A673 (cell line): ENCODE measurements at regions not wholly inside any gene's neighbourhood (a gene's known extent, or its start where the extent isn't known, plus 50 kb on each side); places are given as distances from the start of the nearest gene placed in this dataset.

Experiments used
- BruUV-seq: library from RNA; stranded (reverse); fragments of 400-500 nt; replicated peaks from 2 replicates; lab custom pipeline; 2021; lab: Mats Ljungman, UMichigan
- CTCF ChIA-PET: fragments of 300-600 bp; sonication (Branson Sonifier 250); formaldehyde crosslinking; loops from one replicate; lab custom pipeline; 2022; ENCODE audit warnings: antibody characterized with exemption; lab: Charles Lee
- POLR2A ChIA-PET: fragments of 300-600 bp; sonication (Branson Sonifier 250); formaldehyde crosslinking; loops from one replicate; lab custom pipeline; 2022; ENCODE audit warnings: antibody characterized with exemption; ENCODE audit not compliant: low non-redundant PET; lab: Charles Lee
- DNase-seq: peaks from one replicate; pipeline ENCODE4 v3.0.0-alpha.2; 2015; ENCODE audit warnings: low spot score
- H3K27ac ChIP-seq: fragments of 200-600 bp; sonication (generic); 2 replicates; pipeline ENCODE4 v1.5.1; 2016; ENCODE audit warnings: mixed run types, low read depth, mild to moderate bottlenecking, mixed read lengths, antibody characterized with exemption, low read length; ENCODE audit not compliant: poor library complexity, severe bottlenecking
- H3K27me3 ChIP-seq: fragments of 200-600 bp; sonication (generic); replicated peaks from 2 replicates; pipeline ENCODE4 v1.6.1; 2017; ENCODE audit warnings: mixed run types, low read depth, mild to moderate bottlenecking, mixed read lengths, antibody characterized with exemption, low read length; ENCODE audit not compliant: insufficient read depth, poor library complexity
- H3K36me3 ChIP-seq: fragments of 200-600 bp; sonication (generic); 2 replicates; pipeline ENCODE4 v1.6.1; 2016; ENCODE audit warnings: mixed run types, mild to moderate bottlenecking, mixed read lengths, antibody characterized with exemption, low read length; ENCODE audit not compliant: insufficient read depth, poor library complexity, severe bottlenecking
- H3K4me1 ChIP-seq: fragments of 200-600 bp; sonication (generic); 2 replicates; pipeline ENCODE4 v1.6.1; 2017; ENCODE audit warnings: mixed run types, mild to moderate bottlenecking, mixed read lengths, antibody characterized with exemption, low read length; ENCODE audit not compliant: insufficient read depth, poor library complexity, severe bottlenecking
- H3K4me3 ChIP-seq: fragments of 200-600 bp; sonication (generic); 2 replicates; pipeline ENCODE4 v1.5.1; 2016; ENCODE audit warnings: low read depth, mixed run types, mild to moderate bottlenecking, mixed read lengths, low read length; ENCODE audit not compliant: poor library complexity, severe bottlenecking
- H3K9me3 ChIP-seq: fragments of 200-600 bp; sonication (generic); 2 replicates; pipeline ENCODE4 v1.6.1; 2016; ENCODE audit warnings: mixed run types, low read depth, mild to moderate bottlenecking, mixed read lengths, antibody characterized with exemption, low read length; ENCODE audit not compliant: poor library complexity, severe bottlenecking
- EZH2 ChIP-seq: fragments of 200-600 bp; sonication (generic); IDR thresholded peaks from 2 replicates; pipeline ENCODE4 v1.6.1; 2017; ENCODE audit warnings: borderline replicate concordance, low read depth, mild to moderate bottlenecking, mixed read lengths, antibody characterized with exemption, low read length; ENCODE audit not compliant: poor library complexity, severe bottlenecking
- intact Hi-C: fragments of 100-400 bp; cut with micrococcal nuclease; formaldehyde crosslinking; loops from one replicate; pipeline ENCODE4 v1.10.0; 2022; ENCODE audit not compliant: unreplicated experiment
- TF ChIP-seq, protein P1 (sequence below): fragments of 300-800, 200-600 bp; sonication (generic); conservative IDR thresholded peaks from 2 replicates; pipeline ENCODE4 v1.5.1; 2017; ENCODE audit warnings: low read depth, mild to moderate bottlenecking, antibody characterized with exemption, low read length, moderate library complexity, mixed read lengths

DNA sequence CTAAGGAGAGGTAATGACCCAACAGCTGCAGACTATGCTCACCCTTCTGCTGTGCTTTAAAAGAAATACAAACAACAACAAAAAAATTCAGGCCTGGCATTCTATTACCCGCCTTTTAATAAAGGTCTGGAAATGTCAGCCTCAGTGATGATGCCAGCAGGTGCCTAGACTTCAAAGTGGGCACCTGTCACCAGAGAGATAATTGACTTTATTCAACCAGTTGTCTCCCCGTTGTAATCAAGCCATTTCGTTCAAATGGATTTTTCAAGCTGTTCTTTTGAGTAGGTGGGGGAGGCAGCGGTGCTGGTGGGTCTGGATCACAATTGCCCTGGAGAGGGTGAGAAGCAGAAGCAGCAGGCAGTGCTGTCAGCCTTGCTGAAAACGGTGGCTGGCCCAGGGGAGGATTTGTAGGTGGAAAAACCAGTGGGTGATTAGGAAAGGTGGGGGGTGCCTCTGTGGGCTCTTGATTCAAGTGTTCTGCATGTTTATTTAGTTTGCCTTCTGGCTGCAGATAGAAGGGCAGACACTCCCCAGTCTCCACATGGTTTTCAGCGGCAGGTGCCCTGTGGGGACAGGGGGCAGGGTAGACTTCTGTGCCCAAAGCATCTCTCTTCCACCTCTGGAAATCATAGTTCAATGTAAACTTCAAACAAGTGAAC lies 300.2 kb upstream of the SLCO3A1 start:
- intact Hi-C loops = no loop called here
- no peak for DNase-seq

DNA sequence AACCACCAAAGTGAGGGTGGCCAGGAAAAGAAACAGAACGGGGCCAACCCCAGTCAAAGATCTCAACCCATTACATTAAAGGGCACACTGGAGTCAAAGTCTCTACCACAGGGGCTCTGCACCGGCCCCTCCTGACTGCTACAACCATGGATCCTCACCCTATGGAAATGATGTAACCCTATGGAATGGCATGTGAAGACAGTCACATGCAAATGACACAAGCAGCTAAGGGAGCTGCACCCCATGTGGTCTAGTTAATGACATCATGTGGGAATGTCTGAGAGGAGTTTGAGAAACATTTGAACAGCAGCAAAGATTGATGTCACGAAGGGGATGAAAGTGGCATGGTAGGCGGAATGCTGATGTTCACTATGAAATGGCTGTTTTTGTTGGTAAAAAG lies 298.2 kb upstream of the SLCO3A1 start:
- BruUV-seq = no TSS peak
- peak; percentile 74 for DNase-seq
- H3K36me3 ChIP-seq = no peaks in the 10 kb centered on the region
- ChIA-PET POLR2A (no interaction called here), CTCF (no interaction called here)
- no peak overlapping the region for H3K27ac ChIP-seq
- intact Hi-C loops = no loop called here
- no peaks in the 10 kb centered on the region for H3K27me3 ChIP-seq
- H3K4me3 ChIP-seq = no peak overlapping the region
- TF ChIP-seq, protein P1, sequence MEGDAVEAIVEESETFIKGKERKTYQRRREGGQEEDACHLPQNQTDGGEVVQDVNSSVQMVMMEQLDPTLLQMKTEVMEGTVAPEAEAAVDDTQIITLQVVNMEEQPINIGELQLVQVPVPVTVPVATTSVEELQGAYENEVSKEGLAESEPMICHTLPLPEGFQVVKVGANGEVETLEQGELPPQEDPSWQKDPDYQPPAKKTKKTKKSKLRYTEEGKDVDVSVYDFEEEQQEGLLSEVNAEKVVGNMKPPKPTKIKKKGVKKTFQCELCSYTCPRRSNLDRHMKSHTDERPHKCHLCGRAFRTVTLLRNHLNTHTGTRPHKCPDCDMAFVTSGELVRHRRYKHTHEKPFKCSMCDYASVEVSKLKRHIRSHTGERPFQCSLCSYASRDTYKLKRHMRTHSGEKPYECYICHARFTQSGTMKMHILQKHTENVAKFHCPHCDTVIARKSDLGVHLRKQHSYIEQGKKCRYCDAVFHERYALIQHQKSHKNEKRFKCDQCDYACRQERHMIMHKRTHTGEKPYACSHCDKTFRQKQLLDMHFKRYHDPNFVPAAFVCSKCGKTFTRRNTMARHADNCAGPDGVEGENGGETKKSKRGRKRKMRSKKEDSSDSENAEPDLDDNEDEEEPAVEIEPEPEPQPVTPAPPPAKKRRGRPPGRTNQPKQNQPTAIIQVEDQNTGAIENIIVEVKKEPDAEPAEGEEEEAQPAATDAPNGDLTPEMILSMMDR = no peak
- no peak for TF ChIP-seq EZH2
- H3K9me3 ChIP-seq = no peaks in the 10 kb centered on the region
- no peaks in the 10 kb centered on the region for H3K4me1 ChIP-seq

More for the DNA sequence above, 300.2 kb upstream of the SLCO3A1 start:
- H3K27me3 ChIP-seq = no peaks in the 10 kb centered on the region
- ChIA-PET POLR2A (no interaction called here), CTCF (no interaction called here)
- no peak for TF ChIP-seq EZH2
- TF ChIP-seq, protein P1 = no peak
- no peak overlapping the region for H3K27ac ChIP-seq
- H3K9me3 ChIP-seq = no peaks in the 10 kb centered on the region
- H3K36me3 ChIP-seq = no peaks in the 10 kb centered on the region
- no peaks in the 10 kb centered on the region for H3K4me1 ChIP-seq
- no TSS peak for BruUV-seq
- no peak overlapping the region for H3K4me3 ChIP-seq

DNA sequence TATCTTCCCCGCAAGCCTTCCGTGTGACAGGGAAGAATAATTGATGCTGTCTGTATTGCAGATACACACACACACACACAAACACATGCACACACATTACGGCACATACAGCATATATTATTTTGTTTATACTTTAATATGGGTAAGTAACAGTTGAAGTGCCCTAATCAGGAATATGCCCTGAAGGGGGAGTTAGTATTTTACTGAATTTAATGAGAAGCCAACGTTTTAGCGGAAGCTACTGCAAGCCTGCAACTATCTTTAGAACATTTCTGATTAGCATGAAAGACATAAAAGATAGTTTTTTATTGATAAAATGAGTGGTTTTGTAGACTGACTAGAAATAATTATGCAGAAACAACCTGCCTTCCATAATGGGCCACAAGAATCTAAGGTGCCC lies 296.6 kb upstream of the SLCO3A1 start:
- intact Hi-C loops = no loop called here
- Histone ChIP-seq H3K27ac (no peak overlapping the region), H3K4me1 (no peaks in the 10 kb centered on the region), H3K36me3 (no peaks in the 10 kb centered on the region), H3K27me3 (no peaks in the 10 kb centered on the region), H3K4me3 (no peak overlapping the region), H3K9me3 (no peaks in the 10 kb centered on the region)
- TF ChIP-seq, protein P1 = no peak
- TF ChIP-seq EZH2 = no peak
- DNase-seq = no peak
- no TSS peak for BruUV-seq
- ChIA-PET CTCF (no interaction called here), POLR2A (no interaction called here)
